ENCODE measurements at regions not wholly inside any gene's neighbourhood (a gene's known extent, or its start where the extent isn't known, plus 50 kb on each side); places are given as distances from the start of the nearest gene placed in this dataset.

GRCh38 chr18:71077451-71077850, 788.6 kb downstream of the SOCS6 start:
- no peak for TF ChIP-seq CTCF (conservative IDR thresholded peaks at IDR 0.05; ENCODE audit: low read depth, low read length)
- no peak for DNase-seq (ENCODE audit: low read depth)
- H3K4me3 ChIP-seq (ENCODE audit: low read depth, low read length) = no peak overlapping the region

GRCh38 chr18:71075147-71075546, 786.3 kb downstream of the SOCS6 start:
- DNase-seq (ENCODE audit: low read depth) = no peak
- no peak for TF ChIP-seq CTCF (conservative IDR thresholded peaks at IDR 0.05; ENCODE audit: low read depth, low read length)
- no peak overlapping the region for H3K4me3 ChIP-seq (ENCODE audit: low read depth, low read length)

- no peak for DNase-seq (ENCODE audit: low read depth)
- H3K4me3 ChIP-seq (ENCODE audit: low read depth, low read length) = no peak overlapping the region
- no peak for TF ChIP-seq CTCF (conservative IDR thresholded peaks at IDR 0.05; ENCODE audit: low read depth, low read length)
Measured at GRCh38 chr18:71068338-71068737, 779.5 kb downstream of the SOCS6 start.

GRCh38 chr18:71049893-71050292, 761.0 kb downstream of the SOCS6 start:
- TF ChIP-seq CTCF (conservative IDR thresholded peaks at IDR 0.05; ENCODE audit: low read depth, low read length) = no peak
- no peak for DNase-seq (ENCODE audit: low read depth)

GRCh38 chr18:71047882-71048281, 759.0 kb downstream of the SOCS6 start:
- no peak for DNase-seq (ENCODE audit: low read depth)

More at GRCh38 chr18:71049893-71050292, 761.0 kb downstream of the SOCS6 start:
- H3K4me3 ChIP-seq (ENCODE audit: low read depth, low read length) = no peak overlapping the region

GRCh38 chr18:71045331-71046065, 756.7 kb downstream of the SOCS6 start:
- H3K4me3 ChIP-seq (ENCODE audit: low read depth, low read length) = no peak overlapping the region
- DNase-seq (ENCODE audit: low read depth) = no peak
- TF ChIP-seq CTCF (conservative IDR thresholded peaks at IDR 0.05; ENCODE audit: low read depth, low read length) = no peak

More at GRCh38 chr18:71047882-71048281, 759.0 kb downstream of the SOCS6 start:
- no peak for TF ChIP-seq CTCF (conservative IDR thresholded peaks at IDR 0.05; ENCODE audit: low read depth, low read length)
- H3K4me3 ChIP-seq (ENCODE audit: low read depth, low read length) = no peak overlapping the region

GRCh38 chr18:71040161-71040560, 751.3 kb downstream of the SOCS6 start:
- TF ChIP-seq CTCF (conservative IDR thresholded peaks at IDR 0.05; ENCODE audit: low read depth, low read length) = no peak
- DNase-seq (ENCODE audit: low read depth) = peak; percentile 32

More at GRCh38 chr18:71040161-71040560, 751.3 kb downstream of the SOCS6 start:
- H3K4me3 ChIP-seq (ENCODE audit: low read depth, low read length) = no peak overlapping the region

All from choroid plexus epithelial cell (primary cell).